H9 (cell line): ENCODE measurements at regions not wholly inside any gene's neighbourhood (a gene's known extent, or its start where the extent isn't known, plus 50 kb on each side); places are given as distances from the start of the nearest gene placed in this dataset.

ENCODE experiments used
- DNase-seq: peaks from one replicate; pipeline ENCODE4 v3.0.0-alpha.2; 2017
- H2AFZ ChIP-seq: one replicate; pipeline ENCODE4 v1.6.1; 2013; ENCODE audit warnings: mild to moderate bottlenecking, low read length, control low read depth, moderate library complexity
- H2AK5ac ChIP-seq: 2 replicates; pipeline ENCODE4 v1.6.1; 2013; ENCODE audit warnings: low read length, control low read depth, mixed read lengths; ENCODE audit not compliant: insufficient read length
- H2BK120ac ChIP-seq: one replicate; pipeline ENCODE4 v1.6.1; 2013; ENCODE audit warnings: low read depth, mild to moderate bottlenecking, low read length, control low read depth, inconsistent platforms; ENCODE audit not compliant: poor library complexity, severe bottlenecking
- H2BK12ac ChIP-seq: 2 replicates; pipeline ENCODE4 v1.6.1; 2013; ENCODE audit warnings: low read length, control low read depth, mixed read lengths, low read depth; ENCODE audit not compliant: insufficient read length
- H2BK15ac ChIP-seq: 2 replicates; pipeline ENCODE4 v1.6.1; 2013; ENCODE audit warnings: low read depth, low read length, control low read depth
- H2BK20ac ChIP-seq: one replicate; pipeline ENCODE4 v1.6.1; 2013; ENCODE audit warnings: low read depth, mild to moderate bottlenecking, low read length, control low read depth, inconsistent platforms; ENCODE audit not compliant: poor library complexity, severe bottlenecking
- H2BK5ac ChIP-seq: 2 replicates; pipeline ENCODE4 v1.6.1; 2013; ENCODE audit warnings: low read length, control low read depth, mixed read lengths; ENCODE audit not compliant: insufficient read length
- H3K14ac ChIP-seq: 2 replicates; pipeline ENCODE4 v1.6.1; 2013; ENCODE audit warnings: low read length, control low read depth; ENCODE audit not compliant: insufficient read depth
- H3K18ac ChIP-seq: 2 replicates; pipeline ENCODE4 v1.6.1; 2013; ENCODE audit warnings: low read depth, mild to moderate bottlenecking, mixed read lengths, low read length, control low read depth; ENCODE audit not compliant: insufficient read length
- H3K23ac ChIP-seq: 2 replicates; pipeline ENCODE4 v1.6.1; 2013; ENCODE audit warnings: low read length, control low read depth, mixed read lengths, low read depth; ENCODE audit not compliant: insufficient read length
- H3K23me2 ChIP-seq: 2 replicates; pipeline ENCODE4 v1.6.1; 2013; ENCODE audit warnings: low read depth, mild to moderate bottlenecking, mixed read lengths, low read length, control low read depth; ENCODE audit not compliant: insufficient read length, poor library complexity, severe bottlenecking
- H3K27ac ChIP-seq: 2 replicates; pipeline ENCODE4 v1.5.1; 2013; ENCODE audit warnings: low read length, control low read depth, mixed read lengths, low read depth; ENCODE audit not compliant: insufficient read length
- H3K27me3 ChIP-seq: 2 replicates; pipeline ENCODE4 v1.6.1; 2013; ENCODE audit warnings: low read length, control low read depth, inconsistent platforms; ENCODE audit not compliant: insufficient read depth
- H3K4ac ChIP-seq: 2 replicates; pipeline ENCODE4 v1.6.1; 2013; ENCODE audit warnings: low read depth, mild to moderate bottlenecking, control low read depth, inconsistent platforms, low read length, moderate library complexity
- H3K4me1 ChIP-seq: 2 replicates; pipeline ENCODE4 v1.6.1; 2013; ENCODE audit warnings: low read length, control low read depth, inconsistent platforms; ENCODE audit not compliant: insufficient read depth
- H3K4me2 ChIP-seq: 2 replicates; pipeline ENCODE4 v1.6.1; 2013; ENCODE audit warnings: low read length, control low read depth, mixed read lengths; ENCODE audit not compliant: insufficient read length, insufficient read depth
- H3K56ac ChIP-seq: 2 replicates; pipeline ENCODE4 v1.6.1; 2013; ENCODE audit warnings: low read depth, mild to moderate bottlenecking, mixed read lengths, low read length, control low read depth; ENCODE audit not compliant: insufficient read length
- H3K79me1 ChIP-seq: 2 replicates; pipeline ENCODE4 v1.6.1; 2013; ENCODE audit warnings: low read depth, mild to moderate bottlenecking, moderate library complexity, low read length, control low read depth, inconsistent platforms; ENCODE audit not compliant: insufficient read depth, poor library complexity, severe bottlenecking
- H3K79me2 ChIP-seq: 2 replicates; pipeline ENCODE4 v1.6.1; 2013; ENCODE audit warnings: low read length, control low read depth, inconsistent platforms; ENCODE audit not compliant: insufficient read depth
- H3K9ac ChIP-seq: 2 replicates; pipeline ENCODE4 v1.6.1; 2013; ENCODE audit warnings: low read length, control low read depth, mixed read lengths; ENCODE audit not compliant: insufficient read length; ENCODE audit errors: extremely low read depth
- H3K9me3 ChIP-seq: one replicate; pipeline ENCODE4 v1.6.1; 2013; ENCODE audit warnings: low read depth, low read length, inconsistent platforms; ENCODE audit not compliant: control insufficient read depth
- H3T11ph ChIP-seq: one replicate; pipeline ENCODE4 v1.6.1; 2013; ENCODE audit warnings: mild to moderate bottlenecking, low read length, control low read depth, inconsistent platforms
- H4K20me1 ChIP-seq: one replicate; pipeline ENCODE4 v1.6.1; 2013; ENCODE audit not compliant: control insufficient read depth, insufficient read length, insufficient read depth
- H4K5ac ChIP-seq: 2 replicates; pipeline ENCODE4 v1.6.1; 2013; ENCODE audit warnings: low read depth, mild to moderate bottlenecking, mixed read lengths, low read length, control low read depth; ENCODE audit not compliant: insufficient read length
- H4K8ac ChIP-seq: replicated peaks from 2 replicates; pipeline ENCODE4 v1.6.1; 2013; ENCODE audit warnings: low read length, control low read depth, mixed read lengths, low read depth; ENCODE audit not compliant: insufficient read length
- H4K91ac ChIP-seq: 2 replicates; pipeline ENCODE4 v1.6.1; 2013; ENCODE audit warnings: low read depth, mild to moderate bottlenecking, moderate library complexity, mixed read lengths, low read length, control low read depth; ENCODE audit not compliant: insufficient read length
- H3K27ac Mint-ChIP-seq, 3 experiments: 2 replicates in 2 of 3; 3 replicates in 1 of 3; pipeline ENCODE4 v1.8.0; 2020 to 2021; ENCODE audit warnings: mixed read lengths in 3 of 3, mild to moderate bottlenecking in 1 of 3, moderate library complexity in 1 of 3
- H3K27me3 Mint-ChIP-seq: 2 replicates; pipeline ENCODE4 v1.8.0; 2021; ENCODE audit warnings: low read depth, mild to moderate bottlenecking, moderate library complexity, mixed read lengths
- H3K36me3 Mint-ChIP-seq, 3 experiments: 2 replicates in 2 of 3; 3 replicates in 1 of 3; pipeline ENCODE4 v1.8.0; 2020 to 2021; ENCODE audit warnings: low read depth in 3 of 3, mixed read lengths in 3 of 3; ENCODE audit not compliant: insufficient read depth in 1 of 3
- H3K4me1 Mint-ChIP-seq, 2 experiments: 2 replicates each; pipeline ENCODE4 v1.8.0; 2020; ENCODE audit warnings: mixed read lengths in 2 of 2
- H3K4me3 Mint-ChIP-seq, 2 experiments: 2 replicates in 1 of 2; 3 replicates in 1 of 2; pipeline ENCODE4 v1.8.0; 2020 to 2021; ENCODE audit warnings: mild to moderate bottlenecking in 2 of 2, mixed read lengths in 2 of 2, moderate library complexity in 1 of 2
- H3K9me3 Mint-ChIP-seq, 2 experiments: 2 replicates in 1 of 2; 3 replicates in 1 of 2; pipeline ENCODE4 v1.8.0; 2020; ENCODE audit warnings: mild to moderate bottlenecking in 2 of 2, mixed read lengths in 2 of 2, moderate library complexity in 1 of 2
- WGBS: extraction: QIAGEN DNeasy Blood & Tissue Kit; methylation state at CpG from one replicate; pipeline ENCODE4 v1.1.7; 2013; ENCODE audit warnings: missing lambda C conversion rate, low lambda C conversion rate, mixed read lengths; ENCODE audit not compliant: insufficient read length; ENCODE audit errors: extremely low coverage; 5-methylcytosine and 5-hydroxymethylcytosine counted together
- TF ChIP-seq, protein P1 (sequence below): fragments of 200-600 bp; sonication (generic); conservative IDR thresholded peaks from 3 replicates; pipeline ENCODE4 v1.8.0; 2021; ENCODE audit warnings: antibody characterized with exemption, mild to moderate bottlenecking

DNA sequence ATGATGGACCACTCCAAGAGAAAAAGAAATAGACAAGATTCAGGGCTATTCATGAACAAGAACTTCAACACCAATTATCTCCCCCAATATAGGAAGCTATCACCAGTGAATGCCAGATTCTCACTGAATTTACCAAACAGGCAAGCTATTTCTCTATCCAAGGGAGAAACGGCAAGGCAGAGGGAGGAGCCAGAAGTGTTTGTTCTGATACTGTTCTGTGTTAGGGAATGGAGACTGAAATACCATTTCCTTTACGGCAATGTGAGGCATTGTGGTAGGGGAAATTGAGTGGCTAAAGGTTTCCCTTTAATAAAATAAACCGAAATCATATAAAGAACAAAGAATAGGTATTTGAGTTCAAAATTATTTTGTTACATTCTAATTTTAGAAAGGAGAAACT lies 68.0 kb upstream of the ALDH1A1 start:
- H2AFZ ChIP-seq = no peak overlapping the region
- no peak overlapping the region for H2AK5ac ChIP-seq
- Mint-ChIP-seq H3K27me3 (no peaks in the 10 kb centered on the region), H3K36me3 (peaks cover 0 to 5% (median 3%) of the 10 kb centered on the region in 3 experiments; a peak in 3 of 7 replicates), H3K9me3 (peaks cover 5 to 7% of the 10 kb centered on the region in 2 experiments; a peak in 4 of 5 replicates), H3K4me1 (no peaks in the 10 kb centered on the region), H3K4me3 (no peak overlapping the region), H3K27ac (no peak overlapping the region)
- H2BK20ac ChIP-seq = no peak overlapping the region
- no peaks in the 10 kb centered on the region for H3K23me2 ChIP-seq
- DNase-seq = no peak
- no peak overlapping the region for H3K18ac ChIP-seq
- no peak overlapping the region for H3K9ac ChIP-seq
- no peaks in the 10 kb centered on the region for H3K79me2 ChIP-seq
- TF ChIP-seq, protein P1, sequence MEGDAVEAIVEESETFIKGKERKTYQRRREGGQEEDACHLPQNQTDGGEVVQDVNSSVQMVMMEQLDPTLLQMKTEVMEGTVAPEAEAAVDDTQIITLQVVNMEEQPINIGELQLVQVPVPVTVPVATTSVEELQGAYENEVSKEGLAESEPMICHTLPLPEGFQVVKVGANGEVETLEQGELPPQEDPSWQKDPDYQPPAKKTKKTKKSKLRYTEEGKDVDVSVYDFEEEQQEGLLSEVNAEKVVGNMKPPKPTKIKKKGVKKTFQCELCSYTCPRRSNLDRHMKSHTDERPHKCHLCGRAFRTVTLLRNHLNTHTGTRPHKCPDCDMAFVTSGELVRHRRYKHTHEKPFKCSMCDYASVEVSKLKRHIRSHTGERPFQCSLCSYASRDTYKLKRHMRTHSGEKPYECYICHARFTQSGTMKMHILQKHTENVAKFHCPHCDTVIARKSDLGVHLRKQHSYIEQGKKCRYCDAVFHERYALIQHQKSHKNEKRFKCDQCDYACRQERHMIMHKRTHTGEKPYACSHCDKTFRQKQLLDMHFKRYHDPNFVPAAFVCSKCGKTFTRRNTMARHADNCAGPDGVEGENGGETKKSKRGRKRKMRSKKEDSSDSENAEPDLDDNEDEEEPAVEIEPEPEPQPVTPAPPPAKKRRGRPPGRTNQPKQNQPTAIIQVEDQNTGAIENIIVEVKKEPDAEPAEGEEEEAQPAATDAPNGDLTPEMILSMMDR = no peak
- H3K14ac ChIP-seq = no peak overlapping the region
- no peak overlapping the region for H2BK5ac ChIP-seq
- no CpG with 5 or more reads among the region's 3 CpGs for WGBS
- H3K56ac ChIP-seq = no peak overlapping the region
- no peaks in the 10 kb centered on the region for H3K27me3 ChIP-seq
- no peak overlapping the region for H2BK12ac ChIP-seq
- H3K23ac ChIP-seq = no peak overlapping the region
- H3K9me3 ChIP-seq = no peaks in the 10 kb centered on the region
- no peaks in the 10 kb centered on the region for H3K4me1 ChIP-seq
- no peak overlapping the region for H3K4me2 ChIP-seq
- H3K4ac ChIP-seq = no peak overlapping the region
- no peaks in the 10 kb centered on the region for H3K79me1 ChIP-seq
- no peak overlapping the region for H4K8ac ChIP-seq
- H3K27ac ChIP-seq = no peak overlapping the region
- no peak overlapping the region for H4K5ac ChIP-seq
- H4K20me1 ChIP-seq = no peaks in the 10 kb centered on the region
- no peak overlapping the region for H4K91ac ChIP-seq
- no peak overlapping the region for H2BK15ac ChIP-seq
- H3T11ph ChIP-seq = no peak overlapping the region
- no peak overlapping the region for H2BK120ac ChIP-seq
